ENCODE measurements at regions not wholly inside any gene's neighbourhood (a gene's known extent, or its start where the extent isn't known, plus 50 kb on each side); places are given as distances from the start of the nearest gene placed in this dataset.

- Mint-ChIP-seq H3K4me1 (ENCODE audit: low read depth) (no peaks in the 10 kb centered on the region), H3K9me3 (no peaks in the 10 kb centered on the region), H3K36me3 (ENCODE audit: low read depth) (no peaks in the 10 kb centered on the region), H3K27me3 (peaks cover 5% of the 10 kb centered on the region), H3K4me3 (no peak overlapping the region), H3K27ac (no peak overlapping the region)
- ChIA-PET CTCF (no interaction called here), POLR2A (no interaction called here)
- ATAC-seq (no peak), DNase-seq (no peak)
- intact Hi-C loops (cut with micrococcal nuclease): no loop called here
- TF ChIP-seq, protein P1, sequence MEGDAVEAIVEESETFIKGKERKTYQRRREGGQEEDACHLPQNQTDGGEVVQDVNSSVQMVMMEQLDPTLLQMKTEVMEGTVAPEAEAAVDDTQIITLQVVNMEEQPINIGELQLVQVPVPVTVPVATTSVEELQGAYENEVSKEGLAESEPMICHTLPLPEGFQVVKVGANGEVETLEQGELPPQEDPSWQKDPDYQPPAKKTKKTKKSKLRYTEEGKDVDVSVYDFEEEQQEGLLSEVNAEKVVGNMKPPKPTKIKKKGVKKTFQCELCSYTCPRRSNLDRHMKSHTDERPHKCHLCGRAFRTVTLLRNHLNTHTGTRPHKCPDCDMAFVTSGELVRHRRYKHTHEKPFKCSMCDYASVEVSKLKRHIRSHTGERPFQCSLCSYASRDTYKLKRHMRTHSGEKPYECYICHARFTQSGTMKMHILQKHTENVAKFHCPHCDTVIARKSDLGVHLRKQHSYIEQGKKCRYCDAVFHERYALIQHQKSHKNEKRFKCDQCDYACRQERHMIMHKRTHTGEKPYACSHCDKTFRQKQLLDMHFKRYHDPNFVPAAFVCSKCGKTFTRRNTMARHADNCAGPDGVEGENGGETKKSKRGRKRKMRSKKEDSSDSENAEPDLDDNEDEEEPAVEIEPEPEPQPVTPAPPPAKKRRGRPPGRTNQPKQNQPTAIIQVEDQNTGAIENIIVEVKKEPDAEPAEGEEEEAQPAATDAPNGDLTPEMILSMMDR (IDR thresholded peaks at IDR 0.05): no peak
Measured at GRCh38 chr2:226334981-226335720, 464.5 kb downstream of the IRS1 start.

GRCh38 chr2:226333388-226333787 is 466.2 kb downstream of the IRS1 start:
- Mint-ChIP-seq H3K27ac (no peak overlapping the region), H3K4me3 (no peak overlapping the region), H3K27me3 (peaks cover 5% of the 10 kb centered on the region), H3K36me3 (ENCODE audit: low read depth) (no peaks in the 10 kb centered on the region), H3K4me1 (ENCODE audit: low read depth) (no peaks in the 10 kb centered on the region), H3K9me3 (no peaks in the 10 kb centered on the region)
- ChIA-PET CTCF (no interaction called here), POLR2A (no interaction called here)
- DNase-seq: no peak
- intact Hi-C loops (cut with micrococcal nuclease): no loop called here
- no peak for ATAC-seq
- TF ChIP-seq, protein P1 (IDR thresholded peaks at IDR 0.05): no peak

DNA sequence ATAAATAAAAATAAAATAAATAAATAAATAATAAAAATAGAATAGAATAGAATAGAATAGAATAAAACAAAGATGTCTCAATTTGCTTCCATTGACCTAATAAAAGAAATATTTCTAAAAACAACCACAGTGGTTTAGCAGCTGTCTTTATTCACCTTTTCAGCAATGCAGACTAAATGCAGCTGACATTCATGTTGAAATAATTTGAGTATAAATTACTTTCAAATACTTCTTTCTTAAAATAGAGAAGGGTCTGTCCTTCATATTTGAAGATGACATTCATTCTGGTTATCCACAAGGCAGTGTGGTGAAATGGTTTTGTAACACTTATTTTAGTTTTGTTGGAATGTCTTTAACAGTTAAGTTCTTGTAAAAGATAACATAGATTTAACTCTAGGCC is 469.4 kb downstream of the IRS1 start:
- peaks cover 5% of the 10 kb centered on the region for H3K27me3 Mint-ChIP-seq

GRCh38 chr2:226329180-226329579 is 470.4 kb downstream of the IRS1 start:
- H3K4me1 Mint-ChIP-seq (ENCODE audit: low read depth): no peaks in the 10 kb centered on the region
- DNase-seq (no peak), ATAC-seq (no peak)
- no peaks in the 10 kb centered on the region for H3K36me3 Mint-ChIP-seq (ENCODE audit: low read depth)
- TF ChIP-seq, protein P1 (IDR thresholded peaks at IDR 0.05): no peak
- intact Hi-C loops (cut with micrococcal nuclease): no loop called here
- CTCF ChIA-PET: no interaction called here
- H3K9me3 Mint-ChIP-seq: no peaks in the 10 kb centered on the region
- POLR2A ChIA-PET: interaction anchor here (0.6 kb wide), 1 partner anchor 750 kb away, joined by 3 read pairs; no protein-coding TSS in a partner anchor
- no peak overlapping the region for H3K4me3 Mint-ChIP-seq
- peaks cover 7% of the 10 kb centered on the region for H3K27me3 Mint-ChIP-seq
- H3K27ac Mint-ChIP-seq: no peak overlapping the region

More for the DNA sequence above, 469.4 kb downstream of the IRS1 start:
- Mint-ChIP-seq H3K9me3 (no peaks in the 10 kb centered on the region), H3K36me3 (ENCODE audit: low read depth) (no peaks in the 10 kb centered on the region), H3K4me3 (no peak overlapping the region), H3K27ac (no peak overlapping the region), H3K4me1 (ENCODE audit: low read depth) (no peaks in the 10 kb centered on the region)
- no peak for DNase-seq
- intact Hi-C loops (cut with micrococcal nuclease): no loop called here
- ChIA-PET CTCF (no interaction called here), POLR2A (no interaction called here)
- TF ChIP-seq, protein P1 (IDR thresholded peaks at IDR 0.05): no peak
- ATAC-seq: no peak

DNA sequence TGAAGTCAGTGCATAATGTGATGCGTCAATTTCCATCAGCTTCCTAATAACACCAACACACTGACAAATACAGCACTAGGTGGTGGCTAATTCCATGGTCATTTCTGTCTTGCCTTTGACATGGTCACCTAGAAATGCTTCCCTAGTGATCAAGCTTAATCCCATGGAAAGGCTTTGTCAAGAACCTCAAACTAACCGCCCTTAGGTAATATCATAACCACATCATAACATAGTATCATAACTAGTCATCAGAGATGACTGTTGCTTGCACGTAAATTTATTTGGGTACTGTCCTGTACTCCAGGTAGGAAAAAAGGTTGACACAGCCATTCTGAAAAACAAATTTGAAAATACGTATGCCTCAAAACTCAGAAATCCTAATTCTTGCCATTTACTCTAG is 471.8 kb downstream of the IRS1 start:
- no peak for ATAC-seq
- no peak for DNase-seq
- intact Hi-C loops (cut with micrococcal nuclease): no loop called here

More for the DNA sequence above, 471.8 kb downstream of the IRS1 start:
- CTCF ChIA-PET: no interaction called here
- POLR2A ChIA-PET: interaction anchor here (1.0 kb wide), 1 partner anchor 67 kb away, joined by 3 read pairs; no protein-coding TSS in a partner anchor
- TF ChIP-seq, protein P1 (IDR thresholded peaks at IDR 0.05): no peak
- Mint-ChIP-seq H3K9me3 (no peaks in the 10 kb centered on the region), H3K27ac (no peak overlapping the region), H3K4me3 (no peak overlapping the region), H3K27me3 (peaks cover 6% of the 10 kb centered on the region), H3K36me3 (ENCODE audit: low read depth) (no peaks in the 10 kb centered on the region), H3K4me1 (ENCODE audit: low read depth) (no peaks in the 10 kb centered on the region)
